IPS-18c (cell line): ENCODE measurements at regions not wholly inside any gene's neighbourhood (a gene's known extent, or its start where the extent isn't known, plus 50 kb on each side); places are given as distances from the start of the nearest gene placed in this dataset.

Source experiments
- H3K4me3 ChIP-seq: 2 replicates; pipeline ENCODE4 v1.7.0; 2013; ENCODE audit warnings: low read depth, mild to moderate bottlenecking, low read length, moderate library complexity; ENCODE audit not compliant: insufficient read depth
- H3K9me3 ChIP-seq: one replicate; pipeline ENCODE4 v1.6.1; 2013; ENCODE audit warnings: mild to moderate bottlenecking, low read length, moderate library complexity; ENCODE audit not compliant: control insufficient read depth, insufficient read depth

- H3K4me3 ChIP-seq = no peak overlapping the region
- H3K9me3 ChIP-seq = no peaks in the 10 kb centered on the region
Observed at GRCh38 chr5:56564541-56565282, 250.6 kb upstream of the MAP3K1 start.

- Histone ChIP-seq H3K9me3 (no peaks in the 10 kb centered on the region), H3K4me3 (no peak overlapping the region)
Observed at GRCh38 chr5:56561455-56561854, 253.9 kb upstream of the MAP3K1 start.

- Histone ChIP-seq H3K4me3 (no peak overlapping the region), H3K9me3 (no peaks in the 10 kb centered on the region)
Observed at GRCh38 chr5:56558131-56558745, 257.1 kb upstream of the MAP3K1 start.

GRCh38 chr5:56557198-56557597, 258.2 kb upstream of the MAP3K1 start:
- H3K4me3 ChIP-seq = no peak overlapping the region
- no peaks in the 10 kb centered on the region for H3K9me3 ChIP-seq

- H3K4me3 ChIP-seq = no peak overlapping the region
Observed at GRCh38 chr5:56552612-56553268, 262.6 kb upstream of the MAP3K1 start.

GRCh38 chr5:56550227-56550626, 265.1 kb upstream of the MAP3K1 start:
- Histone ChIP-seq H3K4me3 (no peak overlapping the region), H3K9me3 (no peaks in the 10 kb centered on the region)

More at GRCh38 chr5:56552612-56553268, 262.6 kb upstream of the MAP3K1 start:
- no peaks in the 10 kb centered on the region for H3K9me3 ChIP-seq

- Histone ChIP-seq H3K9me3 (peaks cover 2% of the 10 kb centered on the region), H3K4me3 (no peak overlapping the region)
Observed at GRCh38 chr5:56549096-56549886, 266.1 kb upstream of the MAP3K1 start.

GRCh38 chr5:56545016-56545415, 270.3 kb upstream of the MAP3K1 start:
- Histone ChIP-seq H3K4me3 (no peak overlapping the region), H3K9me3 (peaks cover 2% of the 10 kb centered on the region)

- Histone ChIP-seq H3K4me3 (no peak overlapping the region), H3K9me3 (peaks cover 2% of the 10 kb centered on the region)
Observed at GRCh38 chr5:56543441-56544388, 271.6 kb upstream of the MAP3K1 start.

GRCh38 chr5:56540266-56540665, 275.1 kb upstream of the MAP3K1 start:
- H3K9me3 ChIP-seq = peaks cover 2% of the 10 kb centered on the region

GRCh38 chr5:56538580-56538979, 276.8 kb upstream of the MAP3K1 start:
- no peaks in the 10 kb centered on the region for H3K9me3 ChIP-seq

More at GRCh38 chr5:56540266-56540665, 275.1 kb upstream of the MAP3K1 start:
- H3K4me3 ChIP-seq = no peak overlapping the region

GRCh38 chr5:56535347-56535746, 280.0 kb upstream of the MAP3K1 start:
- H3K4me3 ChIP-seq = no peak overlapping the region
- H3K9me3 ChIP-seq = no peaks in the 10 kb centered on the region

More at GRCh38 chr5:56538580-56538979, 276.8 kb upstream of the MAP3K1 start:
- H3K4me3 ChIP-seq = no peak overlapping the region

- no peak overlapping the region for H3K4me3 ChIP-seq
- no peaks in the 10 kb centered on the region for H3K9me3 ChIP-seq
Observed at GRCh38 chr5:56534102-56534829, 281.1 kb upstream of the MAP3K1 start.

- no peak overlapping the region for H3K4me3 ChIP-seq
- H3K9me3 ChIP-seq = no peaks in the 10 kb centered on the region
Observed at GRCh38 chr5:56532466-56532865, 282.9 kb upstream of the MAP3K1 start.

GRCh38 chr5:56530626-56531138, 284.7 kb upstream of the MAP3K1 start:
- Histone ChIP-seq H3K4me3 (no peak overlapping the region), H3K9me3 (no peaks in the 10 kb centered on the region)
